Fibroblast of lung (primary cell): ENCODE measurements at regions not wholly inside any gene's neighbourhood (a gene's known extent, or its start where the extent isn't known, plus 50 kb on each side); places are given as distances from the start of the nearest gene placed in this dataset.

ENCODE experiments used
- DNase-seq, 2 donors: peaks; one replicate each; pipeline versions ENCODE4 v3.0.0 to v3.0.0-alpha.2; 2010; ENCODE audit warnings: low read depth in 2 of 2
- H2AFZ ChIP-seq: 2 replicates; pipeline ENCODE4 v1.5.1; 2012; ENCODE audit warnings: low read length, control low read depth, inconsistent platforms
- H3K27ac ChIP-seq: 2 replicates; pipeline ENCODE4 v1.5.1; 2011; ENCODE audit warnings: low read length, control low read depth; ENCODE audit not compliant: insufficient read depth
- H3K27me3 ChIP-seq: 2 replicates; pipeline ENCODE4 v1.5.1; 2011; ENCODE audit warnings: mild to moderate bottlenecking, low read length; ENCODE audit not compliant: control insufficient read depth, insufficient read depth
- H3K36me3 ChIP-seq: 2 replicates; pipeline ENCODE4 v1.5.1; 2011; ENCODE audit warnings: low read length; ENCODE audit not compliant: control insufficient read depth, insufficient read depth
- H3K4me1 ChIP-seq: 2 replicates; pipeline ENCODE4 v1.5.1; 2011; ENCODE audit warnings: low read length; ENCODE audit not compliant: control insufficient read depth, insufficient read depth; ENCODE audit errors: extremely low read depth
- H3K4me2 ChIP-seq: 2 replicates; pipeline ENCODE4 v1.5.1; 2011; ENCODE audit warnings: low read length, control low read depth; ENCODE audit not compliant: insufficient read depth; ENCODE audit errors: extremely low read depth
- H3K4me3 ChIP-seq, 4 experiments: fragments of 200-600 bp in 1 of 4; sonication (generic) in 1 of 4; replicated peaks in 1 of 4; 2 replicates each; pipeline ENCODE4 v1.5.1; 2011 to 2016; ENCODE audit warnings: low read length in 4 of 4, low read depth in 3 of 4, mild to moderate bottlenecking in 3 of 4, control low read depth in 2 of 4, inconsistent platforms in 1 of 4, mixed read lengths in 1 of 4; ENCODE audit not compliant: insufficient read depth in 1 of 4; ENCODE audit errors: control extremely low read depth in 1 of 4
- H3K79me2 ChIP-seq: 2 replicates; pipeline ENCODE4 v1.5.1; 2012; ENCODE audit warnings: mild to moderate bottlenecking, low read length, inconsistent platforms; ENCODE audit not compliant: control insufficient read depth, insufficient read depth
- H3K9ac ChIP-seq: 2 replicates; pipeline ENCODE4 v1.5.1; 2011; ENCODE audit warnings: mild to moderate bottlenecking, low read length, control low read depth; ENCODE audit not compliant: insufficient read depth
- H3K9me3 ChIP-seq: 2 replicates; pipeline ENCODE4 v1.5.1; 2012; ENCODE audit warnings: low read depth, low read length; ENCODE audit not compliant: control insufficient read depth, insufficient read depth
- H4K20me1 ChIP-seq: 2 replicates; pipeline ENCODE4 v1.5.1; 2011; ENCODE audit warnings: low read length; ENCODE audit not compliant: control insufficient read depth, insufficient read depth; ENCODE audit errors: extremely low read depth
- EZH2 ChIP-seq: IDR thresholded peaks from 2 replicates; pipeline ENCODE4 v1.5.1; 2012; ENCODE audit warnings: low read length, control low read depth, mild to moderate bottlenecking; ENCODE audit errors: missing control alignments
- TF ChIP-seq, protein P1 (sequence below), 2 donors: IDR thresholded peaks in 1 of 2; conservative IDR thresholded peaks in 1 of 2; 1 replicate in 1 of 2; 2 replicates in 1 of 2; pipeline ENCODE4 v1.5.1; 2011 to 2012; ENCODE audit warnings: low read length in 2 of 2, control low read depth in 1 of 2, inconsistent platforms in 1 of 2, low read depth in 1 of 2, mild to moderate bottlenecking in 1 of 2

DNA sequence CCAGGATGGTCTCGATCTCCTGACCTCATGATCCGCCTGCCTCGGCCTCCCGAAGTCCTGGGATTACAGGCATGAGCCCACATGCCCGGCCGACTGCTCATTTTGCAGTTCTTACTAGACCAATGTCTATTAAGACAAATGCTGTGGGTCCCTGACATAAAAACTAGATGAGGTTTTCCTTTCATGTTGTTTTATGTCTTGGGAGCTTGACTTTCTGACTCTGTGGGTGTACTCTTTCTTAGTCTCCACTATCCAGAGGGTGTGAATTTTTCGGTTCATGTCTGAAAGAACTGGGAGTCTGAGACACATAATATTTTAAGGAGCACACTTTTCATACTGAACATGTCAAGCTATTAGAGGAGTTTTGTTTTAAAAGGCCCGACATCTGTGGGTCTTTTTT lies 744.9 kb upstream of the B3GALT2 start:
- no peak overlapping the region for H2AFZ ChIP-seq
- TF ChIP-seq EZH2 = no peak
- no peak overlapping the region for H3K4me2 ChIP-seq
- no peak overlapping the region for H3K27ac ChIP-seq
- no peak overlapping the region for H3K4me3 ChIP-seq
- DNase-seq = no peak
- H3K36me3 ChIP-seq = no peaks in the 10 kb centered on the region
- H4K20me1 ChIP-seq = no peaks in the 10 kb centered on the region
- H3K9ac ChIP-seq = no peak overlapping the region
- H3K27me3 ChIP-seq = no peaks in the 10 kb centered on the region
- H3K9me3 ChIP-seq = no peaks in the 10 kb centered on the region
- H3K79me2 ChIP-seq = no peaks in the 10 kb centered on the region
- no peaks in the 10 kb centered on the region for H3K4me1 ChIP-seq

GRCh38 chr1:193929374-193930033 lies 743.1 kb upstream of the B3GALT2 start:
- DNase-seq = peak in 1 of 2 donors; percentile 11
- TF ChIP-seq, protein P1, sequence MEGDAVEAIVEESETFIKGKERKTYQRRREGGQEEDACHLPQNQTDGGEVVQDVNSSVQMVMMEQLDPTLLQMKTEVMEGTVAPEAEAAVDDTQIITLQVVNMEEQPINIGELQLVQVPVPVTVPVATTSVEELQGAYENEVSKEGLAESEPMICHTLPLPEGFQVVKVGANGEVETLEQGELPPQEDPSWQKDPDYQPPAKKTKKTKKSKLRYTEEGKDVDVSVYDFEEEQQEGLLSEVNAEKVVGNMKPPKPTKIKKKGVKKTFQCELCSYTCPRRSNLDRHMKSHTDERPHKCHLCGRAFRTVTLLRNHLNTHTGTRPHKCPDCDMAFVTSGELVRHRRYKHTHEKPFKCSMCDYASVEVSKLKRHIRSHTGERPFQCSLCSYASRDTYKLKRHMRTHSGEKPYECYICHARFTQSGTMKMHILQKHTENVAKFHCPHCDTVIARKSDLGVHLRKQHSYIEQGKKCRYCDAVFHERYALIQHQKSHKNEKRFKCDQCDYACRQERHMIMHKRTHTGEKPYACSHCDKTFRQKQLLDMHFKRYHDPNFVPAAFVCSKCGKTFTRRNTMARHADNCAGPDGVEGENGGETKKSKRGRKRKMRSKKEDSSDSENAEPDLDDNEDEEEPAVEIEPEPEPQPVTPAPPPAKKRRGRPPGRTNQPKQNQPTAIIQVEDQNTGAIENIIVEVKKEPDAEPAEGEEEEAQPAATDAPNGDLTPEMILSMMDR (conservative IDR thresholded peaks at IDR 0.05 in 1 of 2, IDR thresholded peaks at IDR 0.05 in 1 of 2; ENCODE audit: low read depth in 1 of 2, low read length in 2 of 2) = no peak
- TF ChIP-seq EZH2 = no peak
- Histone ChIP-seq H3K36me3 (no peaks in the 10 kb centered on the region), H3K79me2 (no peaks in the 10 kb centered on the region), H3K4me2 (no peak overlapping the region), H3K9me3 (no peaks in the 10 kb centered on the region), H3K9ac (no peak overlapping the region), H4K20me1 (no peaks in the 10 kb centered on the region), H3K4me1 (no peaks in the 10 kb centered on the region), H3K4me3 (no peak overlapping the region), H3K27ac (no peak overlapping the region), H2AFZ (no peak overlapping the region), H3K27me3 (no peaks in the 10 kb centered on the region)

DNA sequence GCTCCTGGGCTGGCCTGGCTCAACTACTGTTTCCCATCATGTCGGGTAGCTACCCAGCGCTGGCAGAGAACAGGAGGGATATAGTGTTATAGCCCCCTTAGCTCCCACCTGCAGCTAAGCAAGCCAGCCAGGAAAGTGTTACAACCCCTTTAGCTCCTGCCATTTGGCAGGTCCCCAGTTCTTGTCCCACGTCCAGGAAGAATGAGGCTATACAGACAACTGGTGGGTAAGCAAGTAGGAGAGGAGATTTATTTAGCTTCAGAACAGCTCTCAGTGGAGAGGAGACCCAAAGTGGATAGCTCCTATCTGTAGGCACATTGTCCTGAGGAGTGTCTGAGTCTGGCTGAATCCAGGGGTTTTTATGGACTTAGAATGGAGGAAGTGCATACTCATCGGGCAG lies 741.1 kb upstream of the B3GALT2 start:
- H3K27ac ChIP-seq = no peak overlapping the region
- no peaks in the 10 kb centered on the region for H3K9me3 ChIP-seq
- no peak for DNase-seq
- H3K79me2 ChIP-seq = no peaks in the 10 kb centered on the region
- no peaks in the 10 kb centered on the region for H3K27me3 ChIP-seq
- TF ChIP-seq, protein P1 (conservative IDR thresholded peaks at IDR 0.05 in 1 of 2, IDR thresholded peaks at IDR 0.05 in 1 of 2; ENCODE audit: low read depth in 1 of 2, low read length in 2 of 2) = no peak
- TF ChIP-seq EZH2 = no peak
- H3K9ac ChIP-seq = no peak overlapping the region
- H3K36me3 ChIP-seq = no peaks in the 10 kb centered on the region
- H3K4me2 ChIP-seq = no peak overlapping the region
- no peaks in the 10 kb centered on the region for H4K20me1 ChIP-seq
- H3K4me3 ChIP-seq = no peak overlapping the region
- no peaks in the 10 kb centered on the region for H3K4me1 ChIP-seq
- H2AFZ ChIP-seq = no peak overlapping the region
